K562 (cell line): ENCODE measurements at regions not wholly inside any gene's neighbourhood (a gene's known extent, or its start where the extent isn't known, plus 50 kb on each side); places are given as distances from the start of the nearest gene placed in this dataset.

Source experiments
- ATAC-seq: fragments of 200-7000 bp; cut with Tn5 transposase; 3 replicates; pipeline ENCODE4 v1.9.1; 2020; ENCODE audit warnings: moderate library complexity
- BruUV-seq: library from RNA; stranded (reverse); fragments of 400-500 nt; replicated peaks from 2 replicates; lab custom pipeline; 2021; lab: Mats Ljungman, UMichigan
- CTCF ChIA-PET: fragments of 300-600 bp; formaldehyde crosslinking; extraction: SDS; loops from one replicate; lab custom pipeline; 2021; ENCODE audit warnings: low intra/inter-chr PET ratio; lab: Yijun Ruan, JAX
- POLR2A ChIA-PET: fragments of 300-600, 350-650 bp; sonication (Branson Sonifier 250); formaldehyde crosslinking; extraction: SDS; loops from one replicate; lab custom pipeline; 2021; ENCODE audit warnings: antibody characterized with exemption, inconsistent platforms; lab: Yijun Ruan, JAX
- DNase-seq, 4 experiments: peaks; one replicate each; pipeline versions ENCODE4 v3.0.0 to v3.0.0-alpha.2; 2011 to 2018; ENCODE audit warnings: low spot score in 3 of 4, mixed read lengths in 3 of 4; ENCODE audit errors: extremely low read depth in 1 of 4
- FAIRE-seq: peaks from 2 replicates; lab custom pipeline; 2011; peaks lifted over from hg19 to GRCh38; lab: Jason Lieb, UNC
- H2AFZ ChIP-seq: 2 replicates; pipeline ENCODE4 v1.6.0; 2011; ENCODE audit warnings: low read depth, low read length, control low read depth, inconsistent platforms
- H3K27ac ChIP-seq: fragments of 200-600 bp; 3 replicates; pipeline ENCODE4 v1.8.0; 2011; ENCODE audit warnings: low read depth, mild to moderate bottlenecking, control low read depth, inconsistent platforms, low read length, moderate library complexity, mixed read lengths; ENCODE audit errors: extremely low read depth
- H3K27me3 ChIP-seq, 2 experiments: fragments of 300-600 bp in 1 of 2; 2 replicates in 1 of 2; 3 replicates in 1 of 2; pipeline versions ENCODE4 v1.6.0 to v1.8.0; 2011; ENCODE audit warnings: inconsistent platforms in 2 of 2, low read length in 2 of 2, mild to moderate bottlenecking in 1 of 2, mixed read lengths in 1 of 2, moderate library complexity in 1 of 2; ENCODE audit not compliant: control insufficient read depth in 2 of 2, insufficient read depth in 2 of 2
- H3K36me3 ChIP-seq: fragments of 300-600 bp; 3 replicates; pipeline ENCODE4 v1.8.0; 2011; ENCODE audit warnings: mild to moderate bottlenecking, low read length, inconsistent platforms; ENCODE audit not compliant: control insufficient read depth, insufficient read depth
- H3K4me1 ChIP-seq, 2 experiments: fragments of 200-600 bp in 1 of 2; replicated peaks in 1 of 2; 2 replicates in 1 of 2; 3 replicates in 1 of 2; pipeline versions ENCODE4 v1.5.1 to v1.8.0; 2011; ENCODE audit warnings: inconsistent platforms in 2 of 2, low read length in 2 of 2, mild to moderate bottlenecking in 1 of 2, mixed read lengths in 1 of 2, moderate library complexity in 1 of 2; ENCODE audit not compliant: control insufficient read depth in 2 of 2, insufficient read depth in 2 of 2
- H3K4me2 ChIP-seq: 2 replicates; pipeline ENCODE4 v1.6.1; 2011; ENCODE audit warnings: low read length, control low read depth, inconsistent platforms, mixed read lengths; ENCODE audit not compliant: insufficient read depth
- H3K4me3 ChIP-seq: fragments of 200-600 bp; sonication (generic), shearing (Covaris generic); 2 replicates; pipeline ENCODE4 v1.5.1; 2016; ENCODE audit warnings: control low read depth, inconsistent platforms
- H3K79me2 ChIP-seq: fragments of 200-600 bp; 3 replicates; pipeline ENCODE4 v1.8.0; 2011; ENCODE audit warnings: low read length, inconsistent platforms; ENCODE audit not compliant: control insufficient read depth, insufficient read depth
- H3K9ac ChIP-seq, 2 experiments: 2 replicates each; pipeline versions ENCODE4 v1.6.0 to v1.6.1; 2011; ENCODE audit warnings: low read depth in 2 of 2, low read length in 2 of 2, control low read depth in 1 of 2, inconsistent platforms in 1 of 2, mild to moderate bottlenecking in 1 of 2, mixed read lengths in 1 of 2; ENCODE audit not compliant: insufficient read depth in 1 of 2
- H3K9me1 ChIP-seq: one replicate; pipeline ENCODE4 v1.6.0; 2011; ENCODE audit warnings: inconsistent platforms, mild to moderate bottlenecking, low read length, moderate library complexity; ENCODE audit not compliant: control insufficient read depth, insufficient read depth
- H3K9me3 ChIP-seq: replicated peaks from 2 replicates; pipeline ENCODE4 v1.5.1; 2011; ENCODE audit warnings: low read depth, low read length, inconsistent platforms; ENCODE audit not compliant: control insufficient read depth, insufficient read depth
- H4K20me1 ChIP-seq: replicated peaks from 2 replicates; pipeline ENCODE4 v1.6.1; 2011; ENCODE audit warnings: low read length, inconsistent platforms, mixed read lengths; ENCODE audit not compliant: control insufficient read depth, insufficient read depth
- ARID2 ChIP-seq: fragments of 450-650 bp; IDR thresholded peaks from 2 replicates; pipeline ENCODE4 v1.6.1; 2017; ENCODE audit warnings: antibody characterized with exemption, mild to moderate bottlenecking
- CREB3L1 ChIP-seq: fragments of 450-650 bp; IDR thresholded peaks from 2 replicates; pipeline ENCODE4 v1.6.1; 2014; ENCODE audit warnings: low read depth, mild to moderate bottlenecking, moderate library complexity, borderline replicate concordance
- GATA2 ChIP-seq: sonication (generic); formaldehyde crosslinking; IDR thresholded peaks from 2 replicates; pipeline ENCODE4 v1.4.0; 2020; ENCODE audit warnings: mild to moderate bottlenecking, missing genetic modification reagents
- ID3 ChIP-seq, 2 experiments: fragments of 250-450 bp in 1 of 2; fragments of 450-650 bp in 1 of 2; sonication (Bioruptor Pico) in 1 of 2; IDR thresholded peaks; 2 replicates each; pipeline versions ENCODE4 v1.6.1 to v1.8.0; 2016 to 2021; ENCODE audit warnings: mild to moderate bottlenecking in 2 of 2, moderate library complexity in 2 of 2, missing compliant biosample characterization in 1 of 2, missing genetic modification characterization in 1 of 2
- KAT7 ChIP-seq: sonication (generic); formaldehyde crosslinking; IDR thresholded peaks from 2 replicates; pipeline ENCODE4 v1.8.0; 2022; ENCODE audit warnings: missing genetic modification reagents, mild to moderate bottlenecking, borderline replicate concordance
- KHSRP ChIP-seq: fragments of 450-650 bp; IDR thresholded peaks from 2 replicates; pipeline ENCODE4 v1.6.1; 2017
- MEF2D ChIP-seq: conservative IDR thresholded peaks from 2 replicates; pipeline ENCODE4 v1.6.1; 2016; ENCODE audit warnings: low read depth, missing genetic modification characterization, missing compliant biosample characterization
- MYNN ChIP-seq, 2 experiments: sonication (generic); formaldehyde crosslinking in 1 of 2; IDR thresholded peaks; 2 replicates each; pipeline versions ENCODE4 v1.5.0 to v1.6.1; 2016 to 2020; ENCODE audit warnings: antibody characterized with exemption in 1 of 2, missing genetic modification reagents in 1 of 2
- NONO ChIP-seq, 2 experiments: fragments of 200-400 bp in 1 of 2; fragments of 450-650 bp in 1 of 2; formaldehyde crosslinking in 1 of 2; IDR thresholded peaks; 2 replicates each; pipeline ENCODE4 v1.6.1; 2017; ENCODE audit warnings: low read depth in 2 of 2, mild to moderate bottlenecking in 2 of 2, moderate library complexity in 2 of 2, low read length in 1 of 2
- STAT6 ChIP-seq: sonication (generic); formaldehyde crosslinking; IDR thresholded peaks from 2 replicates; pipeline ENCODE4 v1.8.1; 2023; ENCODE audit warnings: mild to moderate bottlenecking, missing genetic modification reagents
- USF1 ChIP-seq: sonication (generic); formaldehyde crosslinking; IDR thresholded peaks from 2 replicates; pipeline ENCODE4 v1.9.0; 2022; ENCODE audit warnings: mild to moderate bottlenecking, missing genetic modification reagents
- ZBTB7A ChIP-seq: IDR thresholded peaks from 2 replicates; pipeline ENCODE4 v1.6.1; 2011; ENCODE audit warnings: low read depth, mild to moderate bottlenecking, low read length, moderate library complexity, borderline replicate concordance; ENCODE audit not compliant: control insufficient read depth
- ZFP36 ChIP-seq: fragments of 150-350 bp; IDR thresholded peaks from 2 replicates; pipeline ENCODE4 v1.6.1; 2018; ENCODE audit warnings: low read length, low read depth; ENCODE audit not compliant: partially characterized antibody
- ZNF12 ChIP-seq: sonication (generic); formaldehyde crosslinking; IDR thresholded peaks from 2 replicates; pipeline ENCODE4 v1.4.0; 2020; ENCODE audit warnings: mild to moderate bottlenecking, missing genetic modification reagents
- ZNF232 ChIP-seq: sonication (generic); formaldehyde crosslinking; IDR thresholded peaks from 2 replicates; pipeline ENCODE4 v1.8.0; 2022; ENCODE audit warnings: mild to moderate bottlenecking, missing genetic modification reagents
- ZNF282 ChIP-seq: sonication (generic); formaldehyde crosslinking; IDR thresholded peaks from 2 replicates; pipeline ENCODE4 v1.8.1; 2023; ENCODE audit warnings: missing genetic modification reagents
- ZNF41 ChIP-seq: fragments of 250-450 bp; sonication (Bioruptor Pico); conservative IDR thresholded peaks from 2 replicates; pipeline ENCODE4 v1.4.0; 2020; ENCODE audit warnings: mild to moderate bottlenecking
- WGBS: fragments of 100-300 bp; shearing (Covaris generic); methylation state at CpG from one replicate; pipeline ENCODE4 v1.1.6; 2016; ENCODE audit warnings: low coverage, mixed read lengths; ENCODE audit not compliant: insufficient coverage; ENCODE audit errors: missing lambda C conversion rate; 5-methylcytosine and 5-hydroxymethylcytosine counted together
- in situ Hi-C: fragments of 300-500 bp; cut with MboI; formaldehyde crosslinking; loops from 4 replicates; pipeline ENCODE4 v1.15.0; 2018; ENCODE audit warnings: inconsistent platforms, mixed read lengths
- intact Hi-C: fragments of 100-400 bp; cut with micrococcal nuclease; formaldehyde crosslinking; loops from 2 replicates; pipeline ENCODE4 v1.14.2; 2022

GRCh38 chr2:45127891-45128290, 118.6 kb upstream of the SIX2 start (continued):
- TF ChIP-seq ID3 (CRISPR knock-in tag; IDR thresholded peaks at IDR 0.05) (no peak), ID3 (tag; IDR thresholded peaks at IDR 0.05) (no peak), ZNF12 (CRISPR knock-in tag) (no peak), MYNN (IDR thresholded peaks at IDR 0.05) (no peak), MYNN (CRISPR knock-in tag; IDR thresholded peaks at IDR 0.05) (no peak), USF1 (CRISPR knock-in tag) (no peak)

- 2% methylated on average over 6 of the region's 6 CpGs for WGBS
- H3K4me3 ChIP-seq = no peak overlapping the region
- no peak overlapping the region for H3K4me2 ChIP-seq
- intact Hi-C loops = no loop called here
- H4K20me1 ChIP-seq = no peaks in the 10 kb centered on the region
- no peaks in the 10 kb centered on the region for H3K9me3 ChIP-seq
- DNase-seq = no peak
- BruUV-seq = no TSS peak
- ChIA-PET POLR2A (no interaction called here), CTCF (no interaction called here)
- in situ Hi-C loops = no loop called here
- no peak overlapping the region for H3K9ac ChIP-seq
- H3K79me2 ChIP-seq = no peaks in the 10 kb centered on the region
- no peak for FAIRE-seq
- no peak for ATAC-seq
- no peaks in the 10 kb centered on the region for H3K4me1 ChIP-seq
- no peak overlapping the region for H3K27ac ChIP-seq
- no peaks in the 10 kb centered on the region for H3K36me3 ChIP-seq
- H3K27me3 ChIP-seq = peaks cover 0 to 3% of the 10 kb centered on the region in 2 experiments; a peak in 3 of 5 replicates
- H2AFZ ChIP-seq = no peak overlapping the region
- H3K9me1 ChIP-seq = no peaks in the 10 kb centered on the region
- TF ChIP-seq ZFP36 = no peak
- TF ChIP-seq KAT7 (CRISPR knock-in tag) = no peak
- no peak for TF ChIP-seq MEF2D (tag)
- TF ChIP-seq GATA2 (CRISPR knock-in tag) = no peak
- TF ChIP-seq KHSRP = no peak
- no peak for TF ChIP-seq CREB3L1
- TF ChIP-seq ZNF41 (CRISPR knock-in tag) = no peak
- TF ChIP-seq ARID2 = no peak
- no peak for TF ChIP-seq ZNF282 (CRISPR knock-in tag)
- no peak for TF ChIP-seq ZBTB7A
- TF ChIP-seq NONO (IDR thresholded peaks at IDR 0.05; ENCODE audit: low read depth in 2 of 2, low read length in 1 of 2) = no peak
- TF ChIP-seq ZNF232 (CRISPR knock-in tag) = no peak
- TF ChIP-seq STAT6 (CRISPR knock-in tag) = no peak
Measured at GRCh38 chr2:45127321-45127720, 118.1 kb upstream of the SIX2 start.
